Thyroid gland (tissue), 4 donors: ENCODE measurements at regions not wholly inside any gene's neighbourhood (a gene's known extent, or its start where the extent isn't known, plus 50 kb on each side); places are given as distances from the start of the nearest gene placed in this dataset.

ENCODE experiments used
- CTCF ChIP-seq, 6 experiments: fragments of 200-600 bp in 3 of 6; fragments of 450-650 bp in 3 of 6; sonication (generic) in 3 of 6; IDR thresholded peaks; one replicate each; pipeline ENCODE4 v1.5.1; 2016 to 2019; ENCODE audit warnings: antibody characterized with exemption in 6 of 6, mild to moderate bottlenecking in 2 of 6, inconsistent platforms in 1 of 6, moderate library complexity in 1 of 6
- POLR2A ChIP-seq, 2 donors: fragments of 450-650 bp; IDR thresholded peaks; one replicate each; pipeline ENCODE4 v1.6.1; 2017; ENCODE audit warnings: antibody characterized with exemption in 2 of 2, mild to moderate bottlenecking in 2 of 2, moderate library complexity in 1 of 2

GRCh38 chr4:59748433-59748832 lies 1451.7 kb upstream of the ADGRL3 start:
- TF ChIP-seq CTCF (IDR thresholded peaks at IDR 0.05) (no peak), POLR2A (IDR thresholded peaks at IDR 0.05) (no peak)
